HG02642 (cell line): ENCODE measurements at regions not wholly inside any gene's neighbourhood (a gene's known extent, or its start where the extent isn't known, plus 50 kb on each side); places are given as distances from the start of the nearest gene placed in this dataset.
"Not testable (repeated sequence)": the region's sequence is repeated elsewhere in the genome, so short reads cannot be mapped to it uniquely, and the experiment has no call there.

Source experiments
- ATAC-seq: cut with Tn5 transposase; IDR thresholded peaks from one replicate; pipeline ENCODE4 v1.9.1; 2021; ENCODE audit warnings: mild to moderate bottlenecking; ENCODE audit not compliant: unreplicated experiment, poor library complexity

GRCh38 chr6:95846652-95847051 is 169.1 kb upstream of the FUT9 start:
- no peak for ATAC-seq

- ATAC-seq, result no peak
Measured at GRCh38 chr6:95847061-95847460, 168.7 kb upstream of the FUT9 start.

- ATAC-seq, result no peak
Measured at GRCh38 chr6:95848717-95849116, 167.1 kb upstream of the FUT9 start.

GRCh38 chr6:95856876-95857364 is 158.9 kb upstream of the FUT9 start:
- ATAC-seq, result no peak

GRCh38 chr6:95865857-95866256 is 149.9 kb upstream of the FUT9 start:
- no peak for ATAC-seq

GRCh38 chr6:95866732-95867131 is 149.0 kb upstream of the FUT9 start:
- ATAC-seq, result peak; percentile 54

GRCh38 chr6:95867205-95867604 is 148.6 kb upstream of the FUT9 start:
- ATAC-seq, result no peak

- ATAC-seq, result no peak
Measured at GRCh38 chr6:95877480-95877879, 138.3 kb upstream of the FUT9 start.

GRCh38 chr6:95879856-95880255 is 135.9 kb upstream of the FUT9 start:
- no peak for ATAC-seq

- no peak for ATAC-seq
Measured at GRCh38 chr6:95882371-95882770, 133.4 kb upstream of the FUT9 start.

GRCh38 chr6:95888711-95889110 is 127.1 kb upstream of the FUT9 start:
- ATAC-seq, result not testable (repeated sequence)

- no peak for ATAC-seq
Measured at GRCh38 chr6:95905132-95905531, 110.6 kb upstream of the FUT9 start.

- ATAC-seq, result no peak
Measured at GRCh38 chr6:95917034-95917433, 98.7 kb upstream of the FUT9 start.

- ATAC-seq, result no peak
Measured at GRCh38 chr6:95923518-95923917, 92.3 kb upstream of the FUT9 start.

GRCh38 chr6:95935736-95936135 is 80.0 kb upstream of the FUT9 start:
- no peak for ATAC-seq

- no peak for ATAC-seq
Measured at GRCh38 chr6:95946906-95947305, 68.9 kb upstream of the FUT9 start.

GRCh38 chr6:95948324-95948723 is 67.5 kb upstream of the FUT9 start:
- no peak for ATAC-seq

GRCh38 chr6:95949985-95950384 is 65.8 kb upstream of the FUT9 start:
- ATAC-seq, result no peak

- ATAC-seq, result no peak
Measured at GRCh38 chr6:95958686-95959085, 57.1 kb upstream of the FUT9 start.

- ATAC-seq, result no peak
Measured at GRCh38 chr6:95959261-95959660, 56.5 kb upstream of the FUT9 start.
